ENCODE measurements at regions not wholly inside any gene's neighbourhood (a gene's known extent, or its start where the extent isn't known, plus 50 kb on each side); places are given as distances from the start of the nearest gene placed in this dataset.

DNA sequence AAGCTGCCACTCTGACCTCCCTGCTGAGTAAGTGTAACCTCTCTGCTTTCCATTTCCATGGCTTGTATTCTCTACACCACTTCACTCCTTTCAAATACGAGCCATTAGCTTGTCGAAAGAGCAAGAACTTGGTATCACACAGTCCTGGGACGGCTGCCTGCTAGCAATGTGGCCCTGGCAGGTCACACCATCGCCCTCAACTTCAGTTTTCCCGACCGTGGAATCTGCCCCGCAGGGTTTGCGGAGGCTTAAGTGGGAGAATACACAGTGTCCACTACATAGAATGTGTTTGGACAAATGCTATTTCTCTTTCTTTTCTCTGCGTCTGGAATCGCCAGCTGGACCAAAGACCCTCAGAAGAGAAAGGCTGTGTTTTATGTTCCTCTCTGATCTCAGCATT lies 78.6 kb upstream of the STOX2 start:
- Mint-ChIP-seq H3K4me3 (no peak overlapping the region), H3K27me3 (peaks cover 6% of the 10 kb centered on the region), H3K9me3 (no peaks in the 10 kb centered on the region), H3K27ac (no peak overlapping the region), H3K4me1 (peaks cover 6% of the 10 kb centered on the region), H3K36me3 (no peaks in the 10 kb centered on the region)
- POLR2A ChIA-PET, result no interaction called here
- no peak for ATAC-seq (ENCODE audit: low read depth)
- no peak for DNase-seq

DNA sequence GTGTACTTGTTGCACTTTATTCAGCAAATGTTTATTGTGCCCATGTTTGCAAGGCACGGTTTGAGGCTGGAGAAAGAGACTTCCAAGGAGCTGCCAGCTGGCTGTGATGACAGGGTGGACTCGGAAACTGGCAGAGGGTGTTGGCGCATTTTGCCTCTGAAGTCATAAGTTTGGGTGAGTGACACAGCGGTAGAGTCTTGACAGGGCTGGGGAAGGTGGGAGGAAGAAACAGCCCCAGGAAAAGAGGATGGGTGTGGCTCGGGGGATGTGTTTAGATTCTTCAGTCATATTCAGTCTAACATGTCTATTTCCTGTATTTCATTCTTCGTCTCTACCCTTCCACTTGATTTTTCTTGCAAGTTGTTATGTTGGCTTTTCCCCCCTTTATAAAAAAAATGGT lies 77.0 kb upstream of the STOX2 start:
- ATAC-seq (ENCODE audit: low read depth), result no peak

DNA sequence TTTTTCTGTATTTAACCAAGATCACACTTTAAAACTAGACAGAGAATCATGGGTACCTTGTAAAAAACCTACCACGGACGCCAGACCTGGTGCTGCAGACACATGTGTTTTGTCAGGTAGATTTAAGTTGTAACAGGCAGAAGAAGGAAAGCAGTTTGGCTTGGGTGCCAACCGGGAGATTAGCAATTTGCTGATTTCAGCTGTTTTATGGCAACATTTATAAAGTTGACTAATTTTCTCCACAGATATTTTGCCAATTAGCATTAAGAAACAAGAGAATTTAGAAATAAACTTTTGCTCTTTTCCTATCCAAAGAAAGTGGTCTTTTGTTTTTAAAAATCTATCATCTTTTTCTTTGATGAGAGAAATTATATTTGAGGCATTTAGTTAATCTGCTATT lies 76.3 kb upstream of the STOX2 start:
- Mint-ChIP-seq H3K27me3 (peaks cover 6% of the 10 kb centered on the region), H3K4me1 (peaks cover 6% of the 10 kb centered on the region), H3K27ac (no peak overlapping the region), H3K36me3 (no peaks in the 10 kb centered on the region), H3K4me3 (no peak overlapping the region), H3K9me3 (no peaks in the 10 kb centered on the region)
- POLR2A ChIA-PET, result no interaction called here
- ATAC-seq (ENCODE audit: low read depth) (no peak), DNase-seq (no peak)

More for the DNA sequence above, 77.0 kb upstream of the STOX2 start:
- DNase-seq, result no peak
- Mint-ChIP-seq H3K27ac (no peak overlapping the region), H3K9me3 (no peaks in the 10 kb centered on the region), H3K36me3 (no peaks in the 10 kb centered on the region), H3K4me1 (peaks cover 6% of the 10 kb centered on the region), H3K27me3 (peaks cover 6% of the 10 kb centered on the region), H3K4me3 (peak overlapping the region; percentile 33)
- POLR2A ChIA-PET, result no interaction called here

DNA sequence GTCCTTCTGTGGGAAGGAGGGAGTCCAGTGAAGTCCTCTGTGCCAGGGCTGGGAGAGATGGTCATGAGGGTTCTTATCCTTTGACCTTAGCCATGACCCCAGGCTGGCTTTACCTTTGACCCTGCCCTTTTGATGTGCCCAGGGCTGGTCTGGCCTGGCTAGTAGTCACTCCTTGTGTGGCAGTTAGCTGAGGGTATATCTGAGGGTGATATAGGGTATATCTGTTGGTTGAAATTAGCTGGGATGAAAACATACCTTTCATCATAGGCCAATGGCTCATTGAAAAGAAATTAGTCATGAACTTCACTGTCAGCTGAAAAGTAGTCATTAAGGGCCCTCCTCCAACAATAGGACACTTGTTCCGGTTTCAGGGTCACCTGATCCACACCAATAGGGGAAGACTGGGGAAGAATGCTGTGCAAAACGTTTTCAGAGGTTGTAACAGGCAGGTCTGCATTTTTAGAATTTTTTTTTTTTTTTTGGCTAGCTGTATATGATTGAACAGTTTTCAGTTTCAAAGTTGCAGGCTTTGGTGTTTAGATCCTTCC lies 74.6 kb upstream of the STOX2 start:
- POLR2A ChIA-PET, result no interaction called here
- H3K36me3 Mint-ChIP-seq, result no peaks in the 10 kb centered on the region
- no peak overlapping the region for H3K4me3 Mint-ChIP-seq

DNA sequence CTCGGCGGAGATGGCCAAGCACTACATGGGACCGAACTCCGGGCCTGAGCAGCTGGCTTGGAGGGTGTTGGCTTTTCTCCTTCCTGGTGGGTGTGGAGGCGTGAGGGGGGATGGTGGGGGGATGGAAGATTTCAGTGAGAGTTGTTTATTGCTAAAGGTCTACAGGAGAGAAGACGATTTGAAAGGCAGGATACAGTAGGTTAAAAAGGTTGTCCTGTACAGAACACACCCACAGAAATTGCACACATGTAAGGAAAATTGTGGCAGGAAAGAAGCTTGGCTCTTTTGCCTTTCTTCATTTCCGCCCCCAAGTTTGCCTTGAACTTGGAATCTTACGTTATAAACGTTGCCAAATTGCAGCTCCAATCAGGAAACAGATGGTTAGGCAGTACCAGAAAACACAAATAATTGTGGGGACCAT lies 74.1 kb upstream of the STOX2 start:
- Mint-ChIP-seq H3K36me3 (no peaks in the 10 kb centered on the region), H3K27ac (no peak overlapping the region), H3K4me3 (no peak overlapping the region), H3K27me3 (peaks cover 6% of the 10 kb centered on the region), H3K9me3 (no peaks in the 10 kb centered on the region), H3K4me1 (peaks cover 6% of the 10 kb centered on the region)
- DNase-seq, result no peak
- POLR2A ChIA-PET, result no interaction called here
- no peak for ATAC-seq (ENCODE audit: low read depth)

More for the DNA sequence above, 74.6 kb upstream of the STOX2 start:
- ATAC-seq (ENCODE audit: low read depth) (no peak), DNase-seq (no peak)
- H3K27ac Mint-ChIP-seq, result no peak overlapping the region
- peaks cover 6% of the 10 kb centered on the region for H3K4me1 Mint-ChIP-seq
- H3K9me3 Mint-ChIP-seq, result no peaks in the 10 kb centered on the region
- peaks cover 6% of the 10 kb centered on the region for H3K27me3 Mint-ChIP-seq

DNA sequence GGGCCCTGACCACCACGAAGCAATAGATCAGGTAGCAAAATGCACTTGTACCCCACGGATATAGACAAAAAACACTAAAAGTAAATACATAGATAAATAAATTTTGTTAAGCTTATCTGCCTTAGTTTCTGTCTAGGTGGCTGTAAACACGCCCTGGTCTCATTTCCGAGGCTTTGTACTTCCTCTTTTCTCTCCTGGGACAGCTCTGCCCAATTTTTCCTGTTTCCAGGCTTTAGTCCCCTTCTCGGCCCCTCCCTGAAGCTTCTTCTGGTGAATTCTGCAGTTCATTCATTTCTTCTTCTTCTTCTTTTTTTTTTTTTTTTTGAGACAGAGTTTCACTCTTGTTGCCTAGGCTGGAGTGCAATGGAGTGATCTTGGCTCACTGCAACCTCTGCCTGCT lies 73.4 kb upstream of the STOX2 start:
- no peak overlapping the region for H3K27ac Mint-ChIP-seq
- no peak overlapping the region for H3K4me3 Mint-ChIP-seq
- H3K9me3 Mint-ChIP-seq, result no peaks in the 10 kb centered on the region
- DNase-seq (no peak), ATAC-seq (ENCODE audit: low read depth) (no peak)
- POLR2A ChIA-PET, result interaction anchor here (0.7 kb wide), 1 partner anchor 1152 kb away, joined by 3 read pairs; no protein-coding TSS in a partner anchor
- no peaks in the 10 kb centered on the region for H3K36me3 Mint-ChIP-seq
- H3K4me1 Mint-ChIP-seq, result peaks cover 6% of the 10 kb centered on the region
- peaks cover 6% of the 10 kb centered on the region for H3K27me3 Mint-ChIP-seq

DNA sequence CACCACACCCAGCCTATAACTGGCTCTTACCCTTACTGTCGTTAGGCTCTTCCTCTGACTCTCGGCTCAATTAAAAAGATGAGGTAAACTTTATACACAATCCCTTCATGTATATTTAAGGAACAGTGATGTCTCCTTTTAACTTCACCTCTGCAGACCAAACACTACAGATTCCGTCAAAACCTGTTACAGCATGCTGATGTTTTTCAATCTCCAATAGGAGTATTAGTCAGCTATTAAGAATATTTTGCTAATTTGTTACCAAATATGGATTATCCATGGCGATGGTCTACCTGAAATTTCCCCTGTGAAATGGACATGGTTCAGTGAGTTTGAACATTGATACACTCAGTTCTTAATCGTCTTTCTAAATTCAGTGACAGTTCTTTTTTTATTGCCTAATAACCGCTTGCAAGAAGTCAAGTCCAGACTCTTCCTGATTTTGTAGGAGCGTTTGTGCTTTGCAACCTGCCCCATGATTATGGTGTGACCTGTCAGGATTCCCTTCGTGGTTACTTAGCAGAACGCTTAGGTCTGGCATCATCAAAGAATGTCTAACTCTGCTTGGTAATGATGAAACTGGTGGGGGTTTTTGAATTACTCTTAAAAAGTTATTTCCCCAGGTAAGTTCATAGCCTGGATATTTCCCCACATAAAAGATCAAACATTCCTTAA lies 72.2 kb upstream of the STOX2 start:
- Mint-ChIP-seq H3K9me3 (no peaks in the 10 kb centered on the region), H3K27ac (no peak overlapping the region), H3K27me3 (peaks cover 5% of the 10 kb centered on the region), H3K4me3 (no peak overlapping the region), H3K4me1 (peaks cover 5% of the 10 kb centered on the region), H3K36me3 (no peaks in the 10 kb centered on the region)
- POLR2A ChIA-PET, result no interaction called here
- ATAC-seq (ENCODE audit: low read depth) (no peak), DNase-seq (no peak)

DNA sequence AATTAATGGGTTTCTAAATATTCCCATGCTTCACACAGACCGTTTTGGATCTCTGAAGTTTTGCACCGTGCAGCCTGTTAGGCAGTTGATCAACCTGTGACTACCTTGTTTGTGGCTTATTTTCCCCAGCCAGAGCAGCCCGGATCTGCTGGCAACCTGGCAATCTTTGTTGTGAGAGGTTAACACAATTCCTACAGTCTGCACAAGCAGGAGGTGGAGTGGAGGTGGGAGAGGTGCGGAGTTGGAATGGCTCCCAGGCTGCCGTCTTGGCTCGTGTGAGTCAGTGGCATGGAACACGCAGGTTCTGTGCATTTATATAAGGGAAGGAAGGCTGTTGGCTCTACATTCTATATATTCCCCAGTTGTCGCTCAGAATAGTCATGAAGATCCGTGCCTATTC lies 70.9 kb upstream of the STOX2 start:
- Mint-ChIP-seq H3K4me1 (no peaks in the 10 kb centered on the region), H3K27ac (no peak overlapping the region), H3K4me3 (no peak overlapping the region), H3K36me3 (no peaks in the 10 kb centered on the region), H3K9me3 (no peaks in the 10 kb centered on the region), H3K27me3 (no peaks in the 10 kb centered on the region)
- ATAC-seq (ENCODE audit: low read depth) (no peak), DNase-seq (no peak)
- POLR2A ChIA-PET, result no interaction called here

DNA sequence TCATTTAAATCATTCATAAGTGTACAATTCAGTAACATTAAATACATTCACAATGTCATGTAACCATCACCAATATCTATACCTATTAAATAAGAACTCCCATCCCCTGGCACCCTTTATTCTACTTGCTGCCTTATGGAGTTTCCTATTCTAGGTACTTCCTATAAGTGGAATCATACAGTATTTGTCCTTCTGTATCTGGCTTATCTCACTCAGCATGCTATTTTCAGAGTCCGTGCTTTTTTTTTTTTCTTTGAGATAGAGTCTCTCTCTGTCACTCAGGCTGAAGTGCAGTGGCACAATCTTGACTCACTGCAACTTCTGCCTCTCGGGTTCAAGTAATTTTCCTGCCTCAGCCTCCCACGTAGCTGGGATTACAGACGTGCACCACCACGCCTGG lies 67.9 kb upstream of the STOX2 start:
- Mint-ChIP-seq H3K9me3 (no peaks in the 10 kb centered on the region), H3K36me3 (no peaks in the 10 kb centered on the region), H3K4me1 (no peaks in the 10 kb centered on the region), H3K4me3 (no peak overlapping the region), H3K27ac (no peak overlapping the region), H3K27me3 (peaks cover 3% of the 10 kb centered on the region)
- DNase-seq, result no peak
- ATAC-seq (ENCODE audit: low read depth), result no peak
- POLR2A ChIA-PET, result no interaction called here

DNA sequence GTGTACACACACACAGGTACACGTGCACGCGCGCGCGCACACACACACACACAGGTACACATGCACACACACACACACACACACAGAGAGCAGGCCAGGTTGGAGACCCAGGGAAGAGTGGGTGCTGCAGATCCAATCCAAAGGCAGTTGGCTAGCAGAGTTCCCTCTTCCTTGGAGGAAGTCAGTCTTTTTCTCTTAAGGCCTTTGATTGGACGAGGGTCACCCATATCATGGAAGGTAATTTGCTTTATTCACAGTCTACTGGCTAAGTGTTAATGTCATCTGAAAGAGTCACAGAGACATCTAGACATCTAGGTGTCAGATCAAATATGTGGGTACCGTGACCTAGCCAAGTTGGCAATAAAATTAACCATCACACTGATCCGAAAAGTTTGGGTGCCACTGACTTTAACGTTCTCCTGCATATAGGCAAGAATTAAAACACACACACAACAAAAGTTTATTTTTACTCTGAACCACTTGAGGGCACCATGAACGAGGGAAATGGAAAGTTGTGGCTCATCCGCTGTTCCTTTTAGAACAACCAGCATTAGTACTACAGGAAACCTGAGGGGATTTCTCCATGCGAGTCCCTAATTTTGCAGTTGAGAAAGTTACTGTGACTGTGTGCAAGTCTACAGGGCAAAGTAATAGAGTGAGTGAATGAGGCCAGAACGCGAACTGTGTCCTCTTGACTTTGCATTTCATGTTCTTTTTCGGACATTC lies 66.0 kb upstream of the STOX2 start:
- no peak for ATAC-seq (ENCODE audit: low read depth)
- Mint-ChIP-seq H3K4me1 (no peaks in the 10 kb centered on the region), H3K9me3 (no peaks in the 10 kb centered on the region), H3K27ac (no peak overlapping the region), H3K36me3 (no peaks in the 10 kb centered on the region), H3K27me3 (peaks cover 3% of the 10 kb centered on the region), H3K4me3 (no peak overlapping the region)
- POLR2A ChIA-PET, result no interaction called here
- DNase-seq, result no peak

DNA sequence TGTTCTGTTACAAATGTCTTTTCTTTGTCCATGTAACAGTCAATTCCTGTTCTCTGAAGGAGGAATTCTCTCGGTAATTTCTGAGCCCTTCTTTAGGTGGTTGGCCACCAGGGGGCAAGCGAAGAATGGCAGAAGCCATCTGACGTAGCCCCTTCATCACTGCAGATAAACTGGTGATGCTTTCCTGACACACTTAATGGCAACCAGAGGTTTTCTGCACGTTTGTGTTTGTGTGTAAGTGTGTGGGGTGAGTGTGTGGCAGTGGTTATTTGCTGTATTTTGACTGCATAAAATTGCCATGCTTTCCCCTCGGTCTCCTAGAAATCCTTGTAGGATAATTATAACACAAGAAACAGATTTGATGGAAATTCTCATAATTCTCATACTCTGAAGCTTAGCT lies 64.8 kb upstream of the STOX2 start:
- ATAC-seq (ENCODE audit: low read depth) (peak; percentile 39), DNase-seq (peak; percentile 60)
- no peak overlapping the region for H3K4me3 Mint-ChIP-seq
- no peaks in the 10 kb centered on the region for H3K36me3 Mint-ChIP-seq
- no peaks in the 10 kb centered on the region for H3K4me1 Mint-ChIP-seq
- no peak overlapping the region for H3K27ac Mint-ChIP-seq
- peaks cover 10% of the 10 kb centered on the region for H3K27me3 Mint-ChIP-seq
- no peaks in the 10 kb centered on the region for H3K9me3 Mint-ChIP-seq
- POLR2A ChIA-PET, result no interaction called here

DNA sequence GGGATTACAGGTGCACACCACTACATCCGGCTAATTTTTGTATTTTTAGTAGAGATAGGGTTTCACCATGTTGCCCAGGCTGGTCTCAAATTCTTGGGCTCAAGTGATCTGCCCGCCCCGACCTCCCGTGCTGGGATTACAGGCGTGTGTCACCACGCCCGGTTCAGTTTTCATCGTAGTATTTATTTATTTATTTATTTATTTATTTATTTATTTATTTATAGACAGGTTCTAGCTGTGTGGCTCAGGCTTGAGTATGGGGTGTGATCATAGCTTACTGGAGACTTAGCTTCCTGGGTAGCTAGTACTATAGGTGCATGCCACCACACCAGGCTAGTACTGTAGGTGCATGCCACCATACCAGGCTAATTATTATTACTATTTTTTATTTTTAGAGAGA lies 64.1 kb upstream of the STOX2 start:
- POLR2A ChIA-PET, result no interaction called here
- no peak overlapping the region for H3K4me3 Mint-ChIP-seq
- H3K9me3 Mint-ChIP-seq, result no peaks in the 10 kb centered on the region
- H3K27me3 Mint-ChIP-seq, result peaks cover 11% of the 10 kb centered on the region
- no peak overlapping the region for H3K27ac Mint-ChIP-seq
- DNase-seq, result no peak
- no peak for ATAC-seq (ENCODE audit: low read depth)
- H3K4me1 Mint-ChIP-seq, result no peaks in the 10 kb centered on the region
- no peaks in the 10 kb centered on the region for H3K36me3 Mint-ChIP-seq

DNA sequence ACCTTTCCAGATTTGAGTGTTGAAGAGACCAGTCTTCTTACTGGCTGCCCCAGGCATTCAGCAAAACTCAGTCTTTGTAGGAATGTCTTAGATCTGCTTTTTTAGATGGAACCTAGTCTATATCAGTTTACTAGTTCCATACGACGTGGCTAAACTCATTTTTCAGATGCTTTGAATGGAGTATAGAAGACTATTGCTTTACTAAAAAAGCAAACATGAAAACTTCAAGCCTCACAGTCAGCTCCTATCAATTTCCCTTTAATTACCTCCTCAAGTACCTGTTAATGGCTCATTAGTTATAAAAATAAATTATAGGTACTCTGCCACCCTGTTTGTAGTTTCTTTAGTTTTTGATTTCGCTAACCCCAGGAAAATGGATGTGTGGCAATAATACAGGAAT lies 63.0 kb upstream of the STOX2 start:
- Mint-ChIP-seq H3K27me3 (peaks cover 16% of the 10 kb centered on the region), H3K27ac (no peak overlapping the region), H3K4me3 (no peak overlapping the region), H3K36me3 (no peaks in the 10 kb centered on the region), H3K9me3 (no peaks in the 10 kb centered on the region), H3K4me1 (no peaks in the 10 kb centered on the region)
- ATAC-seq (ENCODE audit: low read depth), result no peak
- no peak for DNase-seq
- POLR2A ChIA-PET, result no interaction called here

DNA sequence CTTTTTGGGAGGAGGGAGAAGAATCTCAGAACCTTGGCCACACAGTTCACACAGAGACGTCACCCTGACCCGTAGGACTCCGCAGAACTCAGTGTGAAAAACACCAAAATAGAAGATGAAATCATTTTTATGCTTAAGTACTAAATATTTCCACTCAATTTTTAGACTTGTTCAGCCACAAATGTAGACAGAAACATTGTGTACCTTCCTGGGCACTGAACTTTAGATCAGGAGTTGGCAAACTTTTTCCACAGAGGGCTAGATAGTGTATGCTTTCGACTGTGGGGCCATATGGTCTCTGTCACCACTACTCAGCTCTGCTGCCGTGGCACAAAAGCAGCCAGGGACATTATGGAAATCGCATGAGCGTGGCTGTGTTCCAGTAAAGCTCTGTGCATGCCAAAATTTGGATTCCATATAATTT lies 61.8 kb upstream of the STOX2 start:
- H3K27ac Mint-ChIP-seq, result no peak overlapping the region
- DNase-seq (no peak), ATAC-seq (ENCODE audit: low read depth) (no peak)
- no peaks in the 10 kb centered on the region for H3K36me3 Mint-ChIP-seq
- no peak overlapping the region for H3K4me3 Mint-ChIP-seq
- POLR2A ChIA-PET, result no interaction called here
- peaks cover 20% of the 10 kb centered on the region for H3K27me3 Mint-ChIP-seq
- peaks cover 4% of the 10 kb centered on the region for H3K9me3 Mint-ChIP-seq
- H3K4me1 Mint-ChIP-seq, result no peaks in the 10 kb centered on the region
